ENCODE measurements at regions not wholly inside any gene's neighbourhood (a gene's known extent, or its start where the extent isn't known, plus 50 kb on each side); places are given as distances from the start of the nearest gene placed in this dataset.
"Not testable (repeated sequence)": the region's sequence is repeated elsewhere in the genome, so short reads cannot be mapped to it uniquely, and the experiment has no call there.

DNA sequence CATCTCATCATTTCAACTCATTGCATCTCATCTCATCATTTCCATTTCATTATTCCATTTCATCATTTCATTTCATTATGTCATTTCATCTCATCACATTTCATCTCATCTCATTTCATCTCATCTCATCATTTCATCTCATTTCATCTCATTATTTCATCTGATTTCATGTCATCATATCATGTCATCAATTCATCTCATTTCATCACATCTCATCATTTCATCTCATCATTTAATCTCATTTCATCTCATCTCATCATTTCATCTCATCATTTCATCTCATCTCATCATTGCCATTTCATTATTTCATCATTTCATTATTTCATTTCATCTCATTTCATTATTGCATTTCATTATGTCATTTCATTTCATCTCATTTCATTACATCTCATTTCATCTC lies 410.5 kb downstream of the ZNF33B start:
- TF ChIP-seq CTCF (conservative IDR thresholded peaks at IDR 0.05); ZFX (IDR thresholded peaks at IDR 0.05): not testable (repeated sequence)

All from C4-2B (cell line).